H1 (cell line): ENCODE measurements at regions not wholly inside any gene's neighbourhood (a gene's known extent, or its start where the extent isn't known, plus 50 kb on each side); places are given as distances from the start of the nearest gene placed in this dataset.

ENCODE experiments used
- CTCF ChIA-PET: fragments of 300-600 bp; sonication (Branson Sonifier 250); formaldehyde crosslinking; loops from one replicate; lab custom pipeline; 2021; ENCODE audit not compliant: partially characterized antibody; lab: Charles Lee
- POLR2A ChIA-PET: fragments of 300-600 bp; sonication (Branson Sonifier 250); formaldehyde crosslinking; loops from one replicate; lab custom pipeline; 2021; ENCODE audit warnings: inconsistent platforms; ENCODE audit not compliant: partially characterized antibody; lab: Charles Lee
- DNase-seq, 2 experiments: peaks; one replicate each; pipeline versions ENCODE4 v3.0.0 to v3.0.0-alpha.2; 2010 to 2022; ENCODE audit warnings: low spot score in 2 of 2, low read depth in 1 of 2, mixed read lengths in 1 of 2
- FAIRE-seq: peaks from 2 replicates; lab custom pipeline; 2011; peaks lifted over from hg19 to GRCh38; lab: Jason Lieb, UNC
- H2AFZ ChIP-seq: 2 replicates; pipeline ENCODE4 v1.8.1; 2012; ENCODE audit warnings: low read length, inconsistent platforms
- H2AK5ac ChIP-seq: 2 replicates; pipeline ENCODE4 v1.6.1; 2013; ENCODE audit warnings: low read depth, low read length
- H2BK120ac ChIP-seq: replicated peaks from 2 replicates; pipeline ENCODE3; 2013; ENCODE audit warnings: low read depth, low read length, inconsistent platforms
- H2BK12ac ChIP-seq: 2 replicates; pipeline ENCODE4 v1.6.1; 2013; ENCODE audit warnings: low read depth, low read length
- H2BK15ac ChIP-seq: 2 replicates; pipeline ENCODE4 v1.6.1; 2013; ENCODE audit warnings: low read length
- H2BK20ac ChIP-seq: 2 replicates; pipeline ENCODE4 v1.6.1; 2013; ENCODE audit warnings: low read length
- H2BK5ac ChIP-seq: 2 replicates; pipeline ENCODE4 v1.6.1; 2013; ENCODE audit warnings: low read depth, low read length
- H3K14ac ChIP-seq: 2 replicates; pipeline ENCODE4 v1.6.1; 2013; ENCODE audit warnings: inconsistent platforms; ENCODE audit not compliant: insufficient read length
- H3K18ac ChIP-seq: 2 replicates; pipeline ENCODE4 v1.6.1; 2013; ENCODE audit warnings: low read length; ENCODE audit errors: extremely low read depth
- H3K23ac ChIP-seq: 2 replicates; pipeline ENCODE4 v1.6.1; 2013; ENCODE audit warnings: inconsistent platforms; ENCODE audit not compliant: insufficient read length
- H3K23me2 ChIP-seq: 2 replicates; pipeline ENCODE4 v1.6.1; 2013; ENCODE audit warnings: low read depth, low read length
- H3K27ac ChIP-seq: 2 replicates; pipeline ENCODE4 v1.6.1; 2011; ENCODE audit warnings: low read depth, low read length, inconsistent platforms
- H3K27me3 ChIP-seq, 4 experiments: replicated peaks in 1 of 4; 1 replicate in 1 of 4; 2 replicates in 3 of 4; pipeline versions ENCODE4 v1.6.1 to v1.8.1; 2011 to 2013; ENCODE audit warnings: low read length in 3 of 4, mild to moderate bottlenecking in 3 of 4, inconsistent platforms in 2 of 4, mixed read lengths in 2 of 4, moderate library complexity in 1 of 4; ENCODE audit not compliant: control insufficient read depth in 3 of 4, insufficient read depth in 3 of 4; ENCODE audit errors: extremely low read depth in 1 of 4
- H3K36me3 ChIP-seq, 4 experiments: 2 replicates each; pipeline versions ENCODE4 v1.6.1 to v1.8.1; 2011 to 2013; ENCODE audit warnings: mild to moderate bottlenecking in 4 of 4, low read length in 3 of 4, moderate library complexity in 2 of 4, control low read depth in 1 of 4, inconsistent platforms in 1 of 4; ENCODE audit not compliant: insufficient read depth in 4 of 4, control insufficient read depth in 2 of 4
- H3K4ac ChIP-seq: replicated peaks from 2 replicates; pipeline ENCODE3; 2013; ENCODE audit warnings: low read length, low read depth, mixed read lengths, inconsistent platforms; ENCODE audit not compliant: insufficient read length
- H3K4me1 ChIP-seq, 4 experiments: replicated peaks in 1 of 4; 1 replicate in 1 of 4; 2 replicates in 3 of 4; pipeline versions ENCODE4 v1.6.1 to v1.8.1; 2011 to 2013; ENCODE audit warnings: low read length in 3 of 4, inconsistent platforms in 2 of 4, mixed read lengths in 1 of 4; ENCODE audit not compliant: insufficient read depth in 4 of 4, control insufficient read depth in 3 of 4
- H3K4me2 ChIP-seq, 2 experiments: 2 replicates each; pipeline versions ENCODE4 v1.6.1 to v1.8.1; 2011 to 2013; ENCODE audit warnings: low read depth in 2 of 2, low read length in 2 of 2, control low read depth in 1 of 2, inconsistent platforms in 1 of 2, mild to moderate bottlenecking in 1 of 2; ENCODE audit not compliant: insufficient read depth in 1 of 2
- H3K4me3 ChIP-seq, 4 experiments: fragments of 200-600, 300-600 bp in 1 of 4; sonication (generic), shearing (Covaris generic), sonication (Bioruptor Twin) in 1 of 4; 2 replicates each; pipeline versions ENCODE4 v1.5.1 to v1.8.1; 2011 to 2016; ENCODE audit warnings: low read length in 4 of 4, low read depth in 3 of 4, control low read depth in 2 of 4, inconsistent platforms in 2 of 4, mild to moderate bottlenecking in 2 of 4, mixed read lengths in 1 of 4, moderate library complexity in 1 of 4; ENCODE audit not compliant: insufficient read depth in 2 of 4; ENCODE audit errors: extremely low read depth in 1 of 4
- H3K56ac ChIP-seq: replicated peaks from 2 replicates; pipeline ENCODE3; 2013; ENCODE audit warnings: low read depth, mild to moderate bottlenecking, mixed read lengths, low read length, inconsistent platforms; ENCODE audit not compliant: insufficient read length
- H3K79me1 ChIP-seq: 2 replicates; pipeline ENCODE4 v1.6.1; 2013; ENCODE audit warnings: low read depth, low read length, control low read depth
- H3K79me2 ChIP-seq, 2 experiments: 2 replicates each; pipeline versions ENCODE4 v1.6.1 to v1.8.1; 2012 to 2013; ENCODE audit warnings: low read length in 2 of 2, mild to moderate bottlenecking in 2 of 2, inconsistent platforms in 1 of 2; ENCODE audit not compliant: insufficient read depth in 2 of 2, control insufficient read depth in 1 of 2
- H3K9ac ChIP-seq, 4 experiments: replicated peaks in 1 of 4; 1 replicate in 1 of 4; 2 replicates in 3 of 4; pipeline versions ENCODE4 v1.6.1 to v1.8.1; 2011 to 2013; ENCODE audit warnings: low read depth in 3 of 4, low read length in 3 of 4, control low read depth in 2 of 4, mild to moderate bottlenecking in 2 of 4, moderate library complexity in 2 of 4, inconsistent platforms in 1 of 4; ENCODE audit errors: extremely low read depth in 1 of 4
- H3K9me3 ChIP-seq, 2 experiments: 2 replicates each; pipeline versions ENCODE4 v1.6.1 to v1.8.1; 2012 to 2013; ENCODE audit warnings: mild to moderate bottlenecking in 2 of 2, moderate library complexity in 2 of 2, control low read depth in 1 of 2, inconsistent platforms in 1 of 2, low read depth in 1 of 2, low read length in 1 of 2, mixed read lengths in 1 of 2; ENCODE audit not compliant: insufficient read depth in 2 of 2
- H4K20me1 ChIP-seq, 2 experiments: replicated peaks in 1 of 2; 2 replicates each; pipeline versions ENCODE3 to v1.8.1; 2011 to 2013; ENCODE audit warnings: inconsistent platforms in 2 of 2, low read length in 2 of 2, mild to moderate bottlenecking in 1 of 2; ENCODE audit not compliant: insufficient read depth in 2 of 2, control insufficient read depth in 1 of 2
- H4K5ac ChIP-seq: 2 replicates; pipeline ENCODE4 v1.6.1; 2013; ENCODE audit warnings: low read length, low read depth, mixed read lengths, inconsistent platforms; ENCODE audit not compliant: insufficient read length
- H4K8ac ChIP-seq: 2 replicates; pipeline ENCODE4 v1.8.0; 2013; ENCODE audit warnings: mild to moderate bottlenecking, moderate library complexity, low read length, inconsistent platforms; ENCODE audit not compliant: insufficient read depth; ENCODE audit errors: extremely low read depth
- H4K91ac ChIP-seq: replicated peaks from 2 replicates; pipeline ENCODE3; 2013; ENCODE audit warnings: low read length, mixed read lengths, inconsistent platforms; ENCODE audit not compliant: insufficient read length
- EZH2 ChIP-seq: fragments of 200-600 bp; sonication (generic); IDR thresholded peaks from 2 replicates; pipeline ENCODE4 v1.7.1; 2012; ENCODE audit warnings: low read depth, mild to moderate bottlenecking, moderate library complexity, low read length, inconsistent platforms; ENCODE audit not compliant: severe bottlenecking
- RXRA ChIP-seq: IDR thresholded peaks from 2 replicates; pipeline ENCODE4 v1.6.1; 2011; ENCODE audit warnings: low read depth, mild to moderate bottlenecking, low read length, moderate library complexity; ENCODE audit not compliant: insufficient read depth
- USF2 ChIP-seq: IDR thresholded peaks from 2 replicates; pipeline ENCODE4 v1.6.1; 2011; ENCODE audit warnings: low read length, improper control_type of control experiment
- WGBS, 2 experiments: shearing (Covaris generic) in 1 of 2; methylation state at CpG; one replicate each; pipeline versions ENCODE4 v1.1.6 to v1.1.7; 2013 to 2015; ENCODE audit warnings: low lambda C conversion rate in 2 of 2, mixed read lengths in 2 of 2, inconsistent platforms in 1 of 2, low coverage in 1 of 2, missing lambda C conversion rate in 1 of 2; ENCODE audit not compliant: insufficient replicate concordance in 2 of 2, insufficient coverage in 1 of 2, insufficient read length in 1 of 2; ENCODE audit errors: extremely low coverage in 1 of 2, missing lambda C conversion rate in 1 of 2; 5-methylcytosine and 5-hydroxymethylcytosine counted together

GRCh38 chr22:49350441-49351121 lies 477.1 kb downstream of the BRD1 start:
- no peak overlapping the region for H3K4me3 ChIP-seq
- no peak overlapping the region for H2BK12ac ChIP-seq
- no peaks in the 10 kb centered on the region; a peak in 1 of 7 replicates for H3K4me1 ChIP-seq
- no peaks in the 10 kb centered on the region for H3K27me3 ChIP-seq
- no peaks in the 10 kb centered on the region for H3K79me1 ChIP-seq
- no peak for DNase-seq
- H3K14ac ChIP-seq: no peak overlapping the region
- H4K8ac ChIP-seq: no peak overlapping the region
- H3K9me3 ChIP-seq: no peaks in the 10 kb centered on the region
- no peaks in the 10 kb centered on the region for H4K20me1 ChIP-seq
- H3K23ac ChIP-seq: no peak overlapping the region
- no peak overlapping the region for H2BK20ac ChIP-seq
- no peak overlapping the region for H2BK15ac ChIP-seq
- no peak overlapping the region for H4K5ac ChIP-seq
- no peak overlapping the region for H3K27ac ChIP-seq
- POLR2A ChIA-PET: no interaction called here
- no peaks in the 10 kb centered on the region for H3K79me2 ChIP-seq
- H3K36me3 ChIP-seq: no peaks in the 10 kb centered on the region
- CTCF ChIA-PET: interaction anchor here (1.5 kb wide), 1 partner anchor 201 kb away, joined by 3 read pairs; no protein-coding TSS in a partner anchor
- 94% methylated on average over 18 of the region's 18 CpGs; no CpG with 5 or more reads in 1 of the 2 experiments for WGBS, 2 experiments
- H2BK5ac ChIP-seq: no peak overlapping the region
- no peak overlapping the region for H3K9ac ChIP-seq
- no peak overlapping the region for H3K4ac ChIP-seq
- H2AK5ac ChIP-seq: no peak overlapping the region
- no peak overlapping the region for H3K4me2 ChIP-seq
- no peak overlapping the region for H2AFZ ChIP-seq
- no peak overlapping the region for H4K91ac ChIP-seq
- no peak overlapping the region for H2BK120ac ChIP-seq
- no peaks in the 10 kb centered on the region for H3K23me2 ChIP-seq
- no peak for FAIRE-seq
- no peak overlapping the region for H3K56ac ChIP-seq
- no peak overlapping the region for H3K18ac ChIP-seq
- TF ChIP-seq RXRA (no peak), USF2 (no peak), EZH2 (no peak)
